NCI-H226 (cell line): ENCODE measurements at regions not wholly inside any gene's neighbourhood (a gene's known extent, or its start where the extent isn't known, plus 50 kb on each side); places are given as distances from the start of the nearest gene placed in this dataset.

Experiments
- DNase-seq: peaks from one replicate; pipeline ENCODE4 v3.0.0-alpha.2; 2015

- no peak for DNase-seq
Measured at GRCh38 chr3:110788794-110789193, 282.8 kb upstream of the NECTIN3 start.

- no peak for DNase-seq
Measured at GRCh38 chr3:110789315-110789714, 282.3 kb upstream of the NECTIN3 start.

- DNase-seq, result no peak
Measured at GRCh38 chr3:110790631-110791030, 281.0 kb upstream of the NECTIN3 start.

GRCh38 chr3:110791995-110792686 lies 279.5 kb upstream of the NECTIN3 start:
- DNase-seq, result no peak

GRCh38 chr3:110793611-110794010 lies 278.0 kb upstream of the NECTIN3 start:
- DNase-seq, result no peak

GRCh38 chr3:110795163-110795562 lies 276.5 kb upstream of the NECTIN3 start:
- DNase-seq, result no peak

- peak; percentile 16 for DNase-seq
Measured at GRCh38 chr3:110799271-110799670, 272.3 kb upstream of the NECTIN3 start.

- DNase-seq, result no peak
Measured at GRCh38 chr3:110804856-110805255, 266.8 kb upstream of the NECTIN3 start.

- no peak for DNase-seq
Measured at GRCh38 chr3:110806924-110807323, 264.7 kb upstream of the NECTIN3 start.

GRCh38 chr3:110808630-110809029 lies 263.0 kb upstream of the NECTIN3 start:
- DNase-seq, result no peak

GRCh38 chr3:110810356-110810755 lies 261.3 kb upstream of the NECTIN3 start:
- no peak for DNase-seq

- DNase-seq, result no peak
Measured at GRCh38 chr3:110811050-110811449, 260.6 kb upstream of the NECTIN3 start.

GRCh38 chr3:110813541-110813940 lies 258.1 kb upstream of the NECTIN3 start:
- no peak for DNase-seq

- DNase-seq, result peak; percentile 92
Measured at GRCh38 chr3:110814170-110815007, 257.2 kb upstream of the NECTIN3 start.

- DNase-seq, result peak; percentile 91
Measured at GRCh38 chr3:110815008-110815583, 256.5 kb upstream of the NECTIN3 start.

- no peak for DNase-seq
Measured at GRCh38 chr3:110816008-110816407, 255.6 kb upstream of the NECTIN3 start.

- DNase-seq, result no peak
Measured at GRCh38 chr3:110821586-110821985, 250.0 kb upstream of the NECTIN3 start.

GRCh38 chr3:110822971-110823370 lies 248.6 kb upstream of the NECTIN3 start:
- DNase-seq, result no peak

GRCh38 chr3:110846971-110847370 lies 224.6 kb upstream of the NECTIN3 start:
- DNase-seq, result no peak

GRCh38 chr3:110849064-110849463 lies 222.6 kb upstream of the NECTIN3 start:
- DNase-seq, result no peak

- DNase-seq, result no peak
Measured at GRCh38 chr3:110851736-110852135, 219.9 kb upstream of the NECTIN3 start.

GRCh38 chr3:110855207-110855606 lies 216.4 kb upstream of the NECTIN3 start:
- DNase-seq, result no peak

- DNase-seq, result no peak
Measured at GRCh38 chr3:110856916-110857315, 214.7 kb upstream of the NECTIN3 start.

- DNase-seq, result no peak
Measured at GRCh38 chr3:110858549-110858948, 213.1 kb upstream of the NECTIN3 start.
